Stimulated activated CD4-positive, alpha-beta T cell treated with anti-CD3 and anti-CD28 coated beads, Interleukin-15, amount 100 ng/mL, for 24 hours (primary cell): ENCODE measurements at regions not wholly inside any gene's neighbourhood (a gene's known extent, or its start where the extent isn't known, plus 50 kb on each side); places are given as distances from the start of the nearest gene placed in this dataset.

Source experiments
- DNase-seq: peaks from one replicate; pipeline ENCODE4 v3.0.0-alpha.2; 2020

GRCh38 chr5:27290172-27290571, 251.8 kb upstream of the CDH9 start:
- no peak for DNase-seq

DNA sequence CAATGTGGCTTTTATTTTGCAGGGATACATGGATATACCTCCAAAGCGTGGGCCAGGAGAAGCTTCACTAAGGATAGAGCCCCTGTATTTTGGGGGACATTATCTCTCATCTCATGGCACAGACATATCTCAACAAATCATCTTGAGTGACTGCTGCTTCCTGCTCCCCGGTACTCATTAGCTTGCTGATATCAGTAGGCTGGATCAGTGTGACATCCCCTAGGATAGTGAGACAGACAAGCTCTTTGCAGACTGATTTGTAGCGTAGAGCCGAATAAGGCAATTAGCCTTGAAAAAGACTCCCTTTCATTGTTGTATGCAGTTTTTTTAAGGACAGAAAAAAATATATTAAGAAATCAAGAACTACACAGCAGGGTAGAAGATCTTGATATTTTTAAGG, 237.7 kb upstream of the CDH9 start:
- no peak for DNase-seq

DNA sequence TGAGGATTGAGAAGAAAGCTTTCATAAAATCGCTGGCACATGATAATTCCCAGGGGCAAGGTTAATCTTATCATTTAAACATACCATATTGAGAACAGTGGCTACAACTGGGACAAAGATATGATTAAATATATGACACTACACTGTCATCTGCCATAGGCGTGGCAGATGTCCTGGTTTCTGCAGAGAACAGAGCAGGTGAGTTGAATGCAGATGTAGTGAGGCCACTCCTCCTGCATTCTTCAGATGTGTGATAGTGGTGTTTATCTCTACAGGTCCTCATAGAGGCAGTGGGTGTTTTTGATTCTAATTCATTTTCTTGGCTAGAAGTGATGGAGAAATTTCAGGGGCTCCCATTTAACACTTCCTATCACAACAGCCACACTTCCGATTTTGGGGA, 237.0 kb upstream of the CDH9 start:
- no peak for DNase-seq

GRCh38 chr5:27269766-27270165, 231.4 kb upstream of the CDH9 start:
- no peak for DNase-seq

DNA sequence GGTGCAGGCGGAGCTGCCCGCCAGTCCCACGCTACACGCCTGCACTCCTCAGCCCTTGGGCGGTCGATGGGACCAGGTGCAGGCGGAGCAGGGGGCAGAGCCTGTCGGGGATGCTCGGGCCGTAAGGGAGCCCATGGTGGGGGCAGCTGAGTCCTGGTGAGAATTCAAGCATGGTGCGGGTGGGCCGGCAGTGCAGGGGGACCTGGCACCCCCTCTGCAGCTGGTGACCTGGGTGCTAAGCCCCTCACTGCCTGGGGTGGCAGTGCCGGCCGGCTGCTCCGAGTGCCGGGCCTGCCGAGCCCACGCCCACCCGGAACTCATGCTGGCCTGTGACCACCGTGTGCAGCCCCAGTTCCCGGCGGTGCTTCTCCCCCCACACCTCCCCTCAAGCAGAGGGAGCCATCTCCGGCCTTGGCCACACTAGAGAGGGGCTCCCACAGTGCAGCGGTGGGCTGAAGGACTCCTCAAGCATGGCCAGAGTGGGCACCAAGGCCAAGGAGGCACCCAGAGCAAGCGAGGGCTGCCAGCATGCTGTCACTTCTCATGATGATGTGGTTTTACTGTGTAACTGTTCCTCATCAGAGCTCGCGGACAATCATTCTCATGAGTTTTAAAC, 228.9 kb upstream of the CDH9 start:
- DNase-seq: no peak

DNA sequence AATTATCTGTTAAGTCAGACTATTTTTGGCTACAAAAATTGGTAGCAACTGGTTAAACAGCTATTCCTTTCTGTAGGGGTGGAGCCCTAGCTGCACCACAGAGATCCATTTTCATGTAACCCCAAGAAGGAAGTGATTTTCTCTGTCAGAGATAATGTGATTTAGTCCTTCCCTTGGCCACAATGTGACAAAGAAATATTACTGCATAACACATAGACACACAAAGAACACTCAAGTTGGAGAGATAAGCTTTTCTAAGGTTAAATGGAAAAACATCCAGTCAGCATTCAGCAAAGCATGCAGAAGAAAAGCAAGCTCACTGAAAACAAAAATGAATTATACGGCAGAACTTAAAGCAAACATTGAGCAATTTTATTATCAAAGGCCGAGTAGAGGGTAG, 227.8 kb upstream of the CDH9 start:
- DNase-seq: no peak

DNA sequence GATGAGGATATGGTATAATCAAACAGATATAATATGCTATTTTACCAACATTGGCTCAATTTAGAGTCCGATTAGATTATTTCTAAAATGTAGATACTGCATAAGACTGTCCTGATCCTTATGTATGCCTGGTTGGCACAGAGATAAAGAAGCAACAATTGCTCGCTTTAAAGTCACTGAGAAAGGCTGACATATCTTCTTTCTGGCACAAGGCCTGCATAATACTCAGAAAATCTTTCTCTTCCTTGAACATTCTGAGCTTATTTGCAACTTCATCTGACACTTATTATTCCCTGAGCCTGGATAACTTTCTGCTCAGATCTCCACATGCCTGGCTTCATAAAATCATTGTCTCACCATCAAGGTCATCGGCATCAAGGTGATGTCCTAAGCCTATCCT, 219.3 kb upstream of the CDH9 start:
- no peak for DNase-seq

- no peak for DNase-seq
Measured at GRCh38 chr5:27252911-27253310, 214.5 kb upstream of the CDH9 start.

GRCh38 chr5:27242258-27242626, 203.9 kb upstream of the CDH9 start:
- no peak for DNase-seq

GRCh38 chr5:27241564-27242257, 203.3 kb upstream of the CDH9 start:
- no peak for DNase-seq

DNA sequence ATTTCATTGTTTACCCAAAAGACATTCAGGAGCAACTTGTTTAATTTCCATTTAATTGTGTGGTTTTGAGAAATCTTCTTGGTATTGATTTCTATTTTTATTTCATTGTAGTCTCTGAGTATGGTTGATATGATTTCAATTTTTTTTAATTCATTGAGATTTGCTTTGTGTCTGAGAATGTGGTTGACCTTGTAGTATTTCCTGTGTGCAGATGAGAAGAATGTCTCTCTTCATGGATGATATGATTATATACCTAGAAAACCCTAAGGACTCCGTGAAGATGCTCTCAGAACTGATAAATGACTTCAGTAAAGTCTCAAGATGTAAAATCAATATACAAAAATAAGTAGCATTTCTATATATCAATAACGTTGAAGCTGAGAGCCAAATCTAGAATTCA, 202.4 kb upstream of the CDH9 start:
- DNase-seq: no peak

DNA sequence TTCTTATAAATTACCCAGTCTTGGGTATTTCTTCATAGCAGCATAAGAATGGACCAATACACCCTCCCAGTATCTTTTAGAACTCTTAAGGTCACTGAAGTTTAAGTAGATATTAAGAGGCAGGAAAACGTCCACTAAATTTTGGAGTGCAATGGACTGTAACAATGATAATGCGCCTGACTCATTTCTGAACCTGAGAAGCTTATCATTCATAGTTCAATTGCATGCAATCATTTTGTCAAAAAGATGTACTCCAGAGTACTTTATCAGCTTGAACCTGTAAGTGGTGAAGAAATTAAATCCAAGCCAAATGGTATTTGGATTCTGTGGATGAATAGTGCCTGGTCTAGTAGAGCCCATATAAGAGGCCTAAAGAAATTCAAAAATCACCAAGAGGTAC, 196.5 kb upstream of the CDH9 start:
- DNase-seq: no peak

DNA sequence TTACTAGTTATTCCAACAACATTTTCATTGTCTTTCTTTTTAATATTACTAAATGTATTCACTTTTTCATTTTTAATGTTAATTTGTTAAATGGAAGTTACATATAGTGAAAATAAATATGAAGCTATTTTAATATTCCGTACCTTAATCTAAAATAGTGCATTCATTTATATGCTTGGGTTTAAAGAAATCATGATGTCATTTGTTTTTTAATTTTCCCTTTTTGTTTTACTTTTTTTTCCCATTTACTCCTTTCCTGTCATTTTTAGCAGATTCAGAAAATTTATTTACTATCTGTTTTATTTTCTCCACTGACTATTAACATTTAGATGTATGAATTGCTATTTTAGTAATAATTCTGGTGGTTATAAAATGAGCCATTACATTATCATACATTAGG, 183.0 kb upstream of the CDH9 start:
- no peak for DNase-seq

GRCh38 chr5:27220752-27221151, 182.4 kb upstream of the CDH9 start:
- DNase-seq: no peak

DNA sequence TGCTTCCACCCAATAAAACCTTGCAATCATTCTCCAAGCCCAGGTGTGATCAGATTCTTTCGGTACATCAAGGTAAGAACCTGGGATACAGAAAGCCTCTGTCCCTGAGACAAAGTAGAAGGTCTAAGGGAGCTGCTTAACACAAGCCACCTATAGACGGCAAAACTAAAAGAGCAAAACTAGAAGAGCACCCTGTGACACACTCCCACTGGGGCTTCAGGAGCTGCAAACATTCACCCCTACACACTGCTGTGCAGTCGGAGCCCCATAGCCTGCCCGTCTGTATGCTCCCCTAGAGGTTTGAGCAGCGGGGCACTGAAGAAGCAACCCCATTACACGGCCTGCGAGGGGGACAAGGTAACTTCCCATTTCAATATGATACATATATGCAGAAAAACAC, 179.6 kb upstream of the CDH9 start:
- DNase-seq: no peak

- DNase-seq: no peak
Measured at GRCh38 chr5:27217155-27217956, 179.0 kb upstream of the CDH9 start.

DNA sequence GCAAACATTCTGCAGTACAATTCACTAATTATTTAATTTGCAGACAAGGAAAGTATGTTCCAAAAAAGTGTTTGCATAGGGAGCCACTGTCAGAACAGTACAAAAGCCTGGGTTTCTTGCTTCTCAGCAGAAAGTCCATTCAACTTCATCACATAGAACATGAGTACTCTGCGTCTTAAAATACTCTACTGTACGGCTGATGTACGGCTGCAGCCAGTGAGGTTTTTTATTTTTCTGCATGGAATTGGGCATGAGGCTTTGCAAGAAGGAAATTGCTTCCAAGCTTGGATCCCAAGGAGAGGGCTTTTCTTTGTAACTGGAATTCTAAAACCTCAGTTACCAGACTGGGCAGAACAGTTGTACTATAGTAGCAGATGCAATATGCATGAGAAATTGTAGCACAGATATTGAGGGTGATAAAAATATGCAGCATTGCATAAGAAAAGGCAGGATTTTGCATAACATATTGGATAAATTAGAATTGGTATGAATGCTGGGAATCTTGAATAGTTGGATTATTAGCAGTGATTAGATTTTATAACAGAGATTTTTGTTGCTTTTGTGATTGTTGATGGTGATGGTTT, 178.1 kb upstream of the CDH9 start:
- no peak for DNase-seq

DNA sequence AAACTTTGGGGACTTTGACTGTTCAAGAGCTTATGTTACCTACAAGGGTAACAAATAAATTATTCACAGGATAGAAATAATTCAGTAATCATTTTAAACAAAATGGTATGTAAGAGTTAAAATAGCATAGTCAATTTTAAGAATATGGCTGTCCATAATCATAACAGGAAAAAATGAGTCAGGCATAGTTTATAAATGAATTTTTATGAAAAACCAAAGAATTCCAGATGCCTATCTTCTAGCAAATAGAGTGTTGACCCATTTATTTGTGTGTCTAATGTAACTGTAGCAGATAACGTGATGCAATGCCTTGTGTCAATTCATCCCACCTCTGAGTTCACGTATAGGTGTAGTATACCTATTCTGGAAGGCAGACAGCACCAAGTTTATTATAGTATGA, 169.7 kb upstream of the CDH9 start:
- DNase-seq: no peak

DNA sequence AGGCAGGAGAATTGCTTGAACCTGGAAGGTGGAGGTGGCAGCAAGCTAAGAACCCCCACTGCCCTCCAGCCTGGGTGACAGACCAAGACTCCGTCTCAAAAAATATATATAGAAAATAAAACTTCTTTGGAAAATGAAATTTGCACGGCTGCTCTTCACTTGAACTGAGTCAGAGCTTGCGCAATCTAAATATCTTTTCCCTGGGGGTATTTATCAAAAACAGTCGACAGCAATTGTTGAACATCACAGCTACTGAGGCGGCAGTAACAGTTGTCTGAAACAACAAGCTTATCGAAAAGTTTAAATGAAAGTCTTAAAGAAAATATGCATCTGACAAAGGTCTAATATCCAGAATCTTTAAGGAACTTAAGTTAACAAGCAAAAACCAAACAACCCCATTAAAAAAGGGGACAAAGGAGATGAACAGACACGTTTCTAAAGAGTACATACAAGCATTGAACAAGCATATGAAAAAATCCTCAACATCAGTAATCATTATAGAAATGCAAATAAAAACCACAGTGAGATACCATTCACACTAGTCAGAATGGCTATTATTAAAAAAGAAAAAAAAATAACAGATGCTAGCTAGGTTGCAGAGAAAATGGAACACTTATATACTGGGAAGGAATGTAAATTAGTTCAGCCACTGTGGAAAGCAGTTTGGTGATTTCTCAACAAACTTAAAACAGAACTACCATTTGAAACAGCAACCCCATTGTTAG, 153.6 kb upstream of the CDH9 start:
- DNase-seq: no peak

GRCh38 chr5:27172693-27173092, 134.3 kb upstream of the CDH9 start:
- DNase-seq: no peak

DNA sequence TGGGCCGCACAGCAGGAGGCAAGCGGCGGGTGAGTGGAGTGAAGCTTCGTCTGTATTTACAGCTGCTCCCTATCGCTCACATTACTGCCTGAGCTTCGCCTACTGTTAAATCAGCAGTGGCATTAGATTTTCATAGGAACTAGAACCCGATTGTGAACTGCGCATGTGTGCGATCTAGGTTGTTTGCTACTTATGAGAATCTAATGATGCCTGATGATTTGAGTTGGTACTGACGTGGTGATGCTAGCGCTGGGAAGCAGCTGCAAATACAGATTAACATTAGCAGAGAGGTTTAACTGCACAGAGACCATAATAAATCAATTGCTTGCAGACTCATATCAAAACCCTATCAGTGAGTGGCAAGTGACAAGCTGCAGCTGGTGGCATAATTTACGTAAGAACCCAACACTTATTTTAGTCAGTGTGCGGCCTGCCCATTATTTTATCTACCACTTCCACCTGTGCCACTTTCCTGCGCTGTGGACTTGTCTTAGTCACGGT, 133.4 kb upstream of the CDH9 start:
- DNase-seq: no peak

GRCh38 chr5:27158775-27159174, 120.4 kb upstream of the CDH9 start:
- DNase-seq: no peak

DNA sequence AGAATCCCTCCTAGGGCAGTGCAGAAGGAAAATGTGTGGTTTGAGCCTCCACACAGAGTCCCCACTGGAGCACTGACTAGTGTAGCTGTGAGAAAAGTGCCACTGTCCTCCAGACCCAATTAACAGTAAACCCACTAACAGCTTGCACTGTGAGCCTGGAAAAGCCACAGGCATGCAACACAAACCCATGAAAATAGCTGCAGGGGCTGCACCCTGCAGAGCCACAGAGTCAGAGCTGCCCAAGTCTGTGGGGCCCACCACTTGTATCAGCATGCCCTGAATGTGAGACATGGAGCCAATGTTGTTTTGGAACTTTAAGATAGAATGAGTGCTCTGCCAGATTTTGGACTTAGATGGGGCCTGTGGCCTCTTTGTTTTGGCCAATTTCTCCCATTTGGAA, 119.8 kb upstream of the CDH9 start:
- DNase-seq: no peak
